Right atrium auricular region (tissue), 2 donors: ENCODE measurements at regions not wholly inside any gene's neighbourhood (a gene's known extent, or its start where the extent isn't known, plus 50 kb on each side); places are given as distances from the start of the nearest gene placed in this dataset.
"Not testable (repeated sequence)": the region's sequence is repeated elsewhere in the genome, so short reads cannot be mapped to it uniquely, and the experiment has no call there.

Experiments used
- DNase-seq: peaks from one replicate; pipeline ENCODE4 v3.0.0-alpha.2; 2019; ENCODE audit warnings: low spot score
- H3K27ac ChIP-seq, 2 donors: fragments of 200-600 bp; sonication (generic); 1 replicate in 1 of 2; 2 replicates in 1 of 2; pipeline ENCODE4 v1.5.1; 2016 to 2019
- H3K27me3 ChIP-seq, 2 donors: fragments of 200-600 bp; sonication (generic); one replicate each; pipeline versions ENCODE4 v1.5.1 to v1.6.0; 2017 to 2019
- H3K36me3 ChIP-seq: fragments of 200-600 bp; sonication (generic); one replicate; pipeline ENCODE4 v1.5.1; 2016
- H3K4me1 ChIP-seq, 2 donors: fragments of 200-600 bp; sonication (generic); one replicate each; pipeline versions ENCODE4 v1.5.1 to v1.6.0; 2017 to 2019
- H3K4me3 ChIP-seq, 2 donors: fragments of 200-600 bp; sonication (generic); 1 replicate in 1 of 2; 2 replicates in 1 of 2; pipeline ENCODE4 v1.5.1; 2017 to 2019; ENCODE audit warnings: mild to moderate bottlenecking in 1 of 2, moderate library complexity in 1 of 2
- H3K9me3 ChIP-seq, 2 donors: fragments of 200-600 bp; sonication (generic); one replicate each; pipeline ENCODE4 v1.5.1; 2019
- CTCF ChIP-seq, 2 donors: fragments of 200-600 bp; sonication (generic); IDR thresholded peaks; one replicate each; pipeline ENCODE4 v1.5.1; 2019; ENCODE audit warnings: antibody characterized with exemption in 2 of 2

DNA sequence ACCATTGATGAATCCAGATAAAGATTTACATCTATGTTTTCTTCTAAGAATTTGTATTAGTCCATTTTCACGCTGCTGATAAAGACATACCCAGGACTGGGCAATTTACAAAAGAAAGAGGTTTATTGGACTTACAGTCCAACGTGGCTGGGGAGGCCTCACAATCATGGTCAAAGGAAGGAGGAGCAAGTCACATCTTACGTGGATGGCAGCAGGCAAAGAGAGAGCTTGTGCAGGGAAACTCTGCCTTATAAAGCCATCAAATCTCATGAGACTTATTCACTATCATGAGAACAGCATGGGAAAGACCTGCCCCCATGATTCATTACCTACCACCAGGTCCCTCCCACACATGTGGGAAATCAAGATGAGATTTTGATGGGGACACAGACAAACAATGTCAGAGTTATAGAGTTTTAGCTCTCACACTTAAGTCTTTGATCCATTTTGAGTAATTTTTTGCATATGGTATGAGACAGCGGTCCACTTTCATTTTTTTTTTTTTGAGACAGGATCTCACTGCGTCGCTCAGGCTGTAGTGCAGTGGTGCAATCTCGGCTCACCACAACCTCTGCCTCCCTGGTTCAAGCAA, 53.5 kb upstream of the JADE2 start:
- H3K27ac ChIP-seq, H3K4me3 ChIP-seq, H3K27me3 ChIP-seq, DNase-seq, H3K9me3 ChIP-seq, H3K36me3 ChIP-seq: not testable (repeated sequence)
- H3K4me1 ChIP-seq = peaks cover 0 to 11% of the 10 kb centered on the region in 2 donors

GRCh38 chr5:134468921-134469400, 56.5 kb upstream of the JADE2 start:
- no peak for DNase-seq
- Histone ChIP-seq H3K4me1 (peaks cover 0 to 33% of the 10 kb centered on the region in 2 donors), H3K27me3 (no peaks in the 10 kb centered on the region), H3K27ac (no peak overlapping the region), H3K9me3 (no peaks in the 10 kb centered on the region), H3K4me3 (no peak overlapping the region), H3K36me3 (no peaks in the 10 kb centered on the region)
- TF ChIP-seq CTCF (IDR thresholded peaks at IDR 0.05) = no peak

DNA sequence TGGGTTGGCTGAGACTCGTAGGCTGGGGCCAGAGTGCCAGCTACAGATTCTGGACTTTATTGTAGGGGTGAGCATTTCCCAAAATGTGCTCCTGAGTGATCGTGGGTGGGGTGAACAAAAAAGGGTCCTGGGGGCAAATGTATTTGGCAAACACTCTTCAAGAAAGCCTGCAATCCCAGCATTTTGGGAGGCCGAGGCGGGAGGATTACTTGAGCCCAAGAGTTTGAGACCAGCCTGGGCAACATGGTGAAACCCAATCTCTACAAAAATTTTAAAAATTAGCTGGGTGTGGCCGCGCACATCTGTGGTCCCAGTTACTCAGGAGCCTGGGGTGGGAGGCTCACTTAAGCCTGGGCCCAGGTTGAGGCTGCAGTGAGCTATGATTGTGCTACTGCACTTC, 55.5 kb upstream of the CDKN2AIPNL start:
- TF ChIP-seq CTCF (IDR thresholded peaks at IDR 0.05) = no peak
- Histone ChIP-seq H3K4me3 (peak overlapping the region in 1 of 2 donors; percentile 53), H3K36me3 (no peaks in the 10 kb centered on the region), H3K27ac (peak overlapping the region; percentile 94 to 99), H3K9me3 (no peaks in the 10 kb centered on the region), H3K4me1 (peaks cover 0 to 47% of the 10 kb centered on the region in 2 donors), H3K27me3 (no peaks in the 10 kb centered on the region)
- DNase-seq = no peak

GRCh38 chr5:134466241-134467069, 54.8 kb upstream of the CDKN2AIPNL start:
- Histone ChIP-seq H3K9me3 (no peaks in the 10 kb centered on the region), H3K4me3 (peak overlapping the region; percentile 34 to 53), H3K4me1 (peaks cover 0 to 53% of the 10 kb centered on the region in 2 donors), H3K27me3 (no peaks in the 10 kb centered on the region), H3K27ac (peak overlapping the region; percentile 94 to 99), H3K36me3 (no peaks in the 10 kb centered on the region)
- TF ChIP-seq CTCF (IDR thresholded peaks at IDR 0.05) = peak in 1 of 2 donors; percentile 22
- DNase-seq = peak; percentile 99

GRCh38 chr5:134465816-134466240, 54.1 kb upstream of the CDKN2AIPNL start:
- Histone ChIP-seq H3K4me3 (peak overlapping the region; percentile 34 to 53), H3K36me3 (no peaks in the 10 kb centered on the region), H3K4me1 (peaks cover 0 to 53% of the 10 kb centered on the region in 2 donors), H3K9me3 (no peaks in the 10 kb centered on the region), H3K27ac (peak overlapping the region; percentile 94 to 99), H3K27me3 (no peaks in the 10 kb centered on the region)
- DNase-seq = peak; percentile 93
- TF ChIP-seq CTCF (IDR thresholded peaks at IDR 0.05) = no peak
